Posterior cingulate gyrus (tissue), 11 donors: ENCODE measurements at regions not wholly inside any gene's neighbourhood (a gene's known extent, or its start where the extent isn't known, plus 50 kb on each side); places are given as distances from the start of the nearest gene placed in this dataset.
A peak's percentile ranks its signal among the peaks of the same experiment; 100 is the strongest.

ENCODE experiments used
- DNase-seq, 10 donors: peaks; one replicate each; pipeline versions ENCODE4 v3.0.0 to v3.0.0-alpha.2; 2020 to 2021; ENCODE audit warnings: mixed read lengths in 3 of 10
- intact Hi-C: fragments of 100-400 bp; cut with DNase I; formaldehyde crosslinking; loops from one replicate; pipeline ENCODE4 v1.15.1; 2023

DNA sequence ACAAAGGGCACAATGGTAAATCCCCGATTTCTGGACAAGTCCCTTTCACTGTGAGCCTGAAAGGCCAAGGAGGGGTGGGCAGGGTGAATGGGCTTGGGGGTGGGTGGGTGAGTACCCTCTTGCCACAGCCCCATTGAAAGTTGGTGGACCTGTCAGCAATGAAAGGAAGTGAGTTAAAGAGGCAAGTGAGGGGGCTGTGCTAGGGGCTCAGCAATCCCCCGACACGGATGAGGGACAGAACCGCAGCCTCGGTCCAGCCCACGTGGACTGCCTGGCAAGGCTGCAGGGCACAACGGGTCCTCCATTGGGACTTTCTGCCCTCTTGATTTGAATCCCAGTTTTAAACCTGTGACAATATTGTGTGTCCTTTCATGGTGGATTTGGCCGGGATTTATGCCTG, 255.3 kb downstream of the FOXD2 start:
- intact Hi-C loops, result no loop called here
- DNase-seq, result no peak

DNA sequence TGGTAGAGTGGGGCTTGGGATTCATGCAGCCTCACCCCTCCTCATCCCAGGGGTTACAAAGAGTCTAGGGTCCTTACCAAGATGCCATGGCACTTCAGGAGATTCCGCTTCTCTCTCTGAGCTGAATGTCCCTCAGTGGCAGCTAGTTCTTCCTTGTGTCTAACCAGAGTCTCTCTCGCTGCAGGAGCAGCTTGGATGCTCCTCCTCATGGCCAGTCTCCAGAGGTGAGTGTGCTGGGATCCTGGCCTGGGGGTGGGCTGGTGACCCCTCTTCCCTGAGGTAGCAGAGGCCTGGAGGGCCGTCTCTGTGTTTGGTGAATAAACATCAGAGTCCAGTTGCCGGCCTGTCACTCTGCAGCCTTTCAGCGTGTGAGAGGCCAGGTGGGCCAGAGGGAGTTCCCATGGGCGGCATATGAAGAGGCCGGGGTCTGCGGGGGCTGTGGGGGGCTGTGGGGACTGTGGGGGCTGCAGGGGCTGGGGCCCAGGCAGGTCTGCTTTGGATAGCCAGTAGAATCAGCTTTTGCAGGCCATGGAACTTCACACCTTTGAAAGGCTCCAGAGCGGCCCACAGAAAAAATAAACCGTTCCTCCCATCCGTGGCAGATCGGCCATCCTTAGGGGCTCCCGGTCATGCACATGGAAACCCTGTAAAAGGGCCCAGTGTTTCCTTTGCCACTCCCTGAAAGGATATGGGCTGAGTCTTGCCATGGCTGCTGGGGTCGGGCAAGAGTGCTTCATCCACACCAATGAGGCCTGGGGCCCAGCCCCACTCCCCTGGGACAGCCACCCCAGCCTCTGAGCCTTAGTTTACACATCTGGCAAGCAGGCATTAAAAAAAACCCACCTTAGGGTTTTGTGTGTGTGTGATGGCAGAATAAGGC, 256.4 kb downstream of the FOXD2 start:
- intact Hi-C loops, result no loop called here
- no peak for DNase-seq

GRCh38 chr1:47696404-47696736, 258.5 kb downstream of the FOXD2 start:
- intact Hi-C loops, result no loop called here
- no peak for DNase-seq

DNA sequence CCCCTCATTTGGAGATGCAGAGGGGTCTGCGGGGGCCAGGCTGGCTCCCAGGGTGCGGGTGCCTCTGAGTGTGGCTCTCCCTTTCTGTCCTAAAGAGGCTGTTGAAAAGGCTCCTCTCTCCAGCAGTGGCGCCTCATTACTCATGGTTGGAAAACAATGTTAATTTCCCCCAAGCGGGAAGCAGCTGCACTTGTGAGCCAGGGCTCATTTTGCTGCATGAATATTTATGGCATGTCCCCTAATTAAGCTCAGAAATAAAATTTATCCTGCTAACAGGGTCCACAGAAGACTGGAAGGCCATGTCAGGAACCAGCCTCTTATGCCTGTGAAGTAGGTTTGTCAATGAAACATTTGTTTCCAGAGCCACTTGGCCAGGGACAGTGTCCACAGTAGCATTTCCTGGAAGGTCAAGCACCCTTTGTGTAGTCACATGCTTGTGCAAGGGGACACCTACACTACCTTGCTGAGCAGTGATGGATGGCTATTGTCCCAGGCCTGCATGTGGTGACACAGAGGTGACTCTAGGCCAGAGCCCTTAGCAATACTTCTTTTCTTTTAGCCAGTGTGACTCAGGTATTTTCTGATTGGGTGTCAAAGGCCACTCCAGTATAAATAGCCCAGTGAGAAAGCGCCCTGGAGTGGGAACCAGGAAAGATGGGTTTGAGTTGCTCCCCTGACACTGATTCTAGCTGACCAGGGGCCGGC, 259.0 kb downstream of the FOXD2 start:
- intact Hi-C loops, result no loop called here
- DNase-seq, result no peak

- intact Hi-C loops, result no loop called here
- DNase-seq, result no peak
Measured at GRCh38 chr1:47697616-47698335, 259.9 kb downstream of the FOXD2 start.

GRCh38 chr1:47699492-47700235, 261.8 kb downstream of the FOXD2 start:
- DNase-seq, result no peak
- intact Hi-C loops, result no loop called here

DNA sequence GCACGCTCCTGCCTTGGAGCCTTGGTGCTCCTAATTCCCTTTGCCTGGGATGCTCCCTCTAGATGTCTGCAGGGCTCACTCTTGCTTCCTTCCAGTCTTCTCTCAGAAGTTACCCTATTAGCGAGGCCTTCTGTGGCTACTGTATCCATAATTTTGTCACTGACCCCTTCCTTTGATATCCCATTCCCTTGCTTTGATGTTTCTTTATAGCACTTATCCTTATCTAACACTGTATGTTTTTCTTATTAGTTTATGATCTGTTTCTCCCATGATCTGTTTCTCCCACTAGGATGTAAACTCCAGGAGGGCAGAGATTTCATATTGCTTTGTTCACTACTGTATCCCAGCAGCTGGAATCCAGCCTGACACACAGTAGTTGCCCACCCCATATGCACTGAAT, 263.4 kb downstream of the FOXD2 start:
- DNase-seq, result no peak
- intact Hi-C loops, result no loop called here

DNA sequence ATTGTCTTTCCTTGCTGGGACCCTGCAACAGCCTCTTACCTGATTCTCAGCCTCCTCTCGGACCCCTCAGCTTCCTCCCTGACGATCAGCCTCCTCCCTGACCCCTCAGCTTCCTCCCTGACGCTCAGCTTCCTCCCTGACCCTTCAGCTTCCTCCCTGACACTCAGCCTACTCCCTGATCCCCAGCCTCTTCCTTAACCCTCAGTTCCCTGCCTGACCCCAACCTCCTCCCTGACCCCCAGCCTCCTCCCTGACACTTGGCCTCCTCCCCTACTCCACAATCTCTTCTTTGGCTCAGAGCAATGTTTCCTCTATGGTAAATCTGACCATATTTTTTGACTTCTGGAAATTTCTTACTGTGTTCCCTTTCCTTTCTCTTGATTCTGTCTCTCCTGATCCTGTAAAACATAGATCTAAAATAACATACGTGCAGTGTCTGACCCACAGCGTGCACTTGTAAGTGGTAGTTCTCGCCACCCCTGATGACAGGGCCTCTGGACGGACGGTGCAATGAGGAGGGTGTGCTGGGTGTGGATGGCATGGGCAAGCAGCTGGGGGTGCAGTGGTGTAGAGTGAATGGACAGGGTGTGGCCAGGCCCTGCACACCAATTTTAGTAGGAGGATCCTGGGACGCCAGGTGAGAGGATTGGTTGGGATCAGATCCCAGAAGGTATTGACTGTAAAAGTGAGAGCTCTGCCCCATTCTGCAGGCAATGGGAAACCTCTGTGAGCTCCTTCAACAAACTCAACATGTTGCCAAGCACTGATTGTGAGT, 264.1 kb downstream of the FOXD2 start:
- intact Hi-C loops, result no loop called here
- no peak for DNase-seq

DNA sequence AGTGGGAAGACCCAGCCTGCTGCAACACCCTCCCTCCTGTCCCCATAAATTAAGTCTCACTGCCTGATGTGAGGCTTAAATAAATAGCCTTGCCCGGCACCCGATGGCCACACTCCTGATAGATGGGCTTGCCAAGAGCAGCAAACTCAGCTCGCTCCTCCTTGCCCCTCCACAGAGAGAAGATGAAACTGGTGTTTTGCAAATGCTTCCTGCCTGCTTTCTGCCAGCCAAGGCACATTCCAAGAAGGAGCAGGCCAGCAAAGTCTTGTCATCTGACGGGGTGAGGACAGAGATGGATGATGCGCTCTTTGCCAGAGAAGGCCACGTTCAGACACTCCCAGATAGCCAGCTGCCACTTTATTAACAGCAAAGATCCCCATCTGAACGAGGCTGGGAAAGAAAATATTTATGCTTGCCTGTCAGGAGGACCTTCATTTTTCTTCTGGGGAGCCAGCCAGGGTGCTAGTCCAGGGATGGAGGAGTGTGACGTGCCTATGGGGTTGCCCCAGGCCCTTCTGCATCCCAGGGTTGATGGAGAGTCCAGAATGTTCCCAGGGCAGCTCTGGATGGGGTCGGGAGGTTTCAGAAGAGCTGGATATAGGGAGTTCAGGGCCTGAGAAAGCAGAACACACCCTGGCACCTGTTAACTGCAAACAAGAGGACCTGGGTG, 265.4 kb downstream of the FOXD2 start:
- intact Hi-C loops, result no loop called here
- no peak for DNase-seq

- intact Hi-C loops, result no loop called here
Measured at GRCh38 chr1:47703981-47704596, 266.2 kb downstream of the FOXD2 start.

DNA sequence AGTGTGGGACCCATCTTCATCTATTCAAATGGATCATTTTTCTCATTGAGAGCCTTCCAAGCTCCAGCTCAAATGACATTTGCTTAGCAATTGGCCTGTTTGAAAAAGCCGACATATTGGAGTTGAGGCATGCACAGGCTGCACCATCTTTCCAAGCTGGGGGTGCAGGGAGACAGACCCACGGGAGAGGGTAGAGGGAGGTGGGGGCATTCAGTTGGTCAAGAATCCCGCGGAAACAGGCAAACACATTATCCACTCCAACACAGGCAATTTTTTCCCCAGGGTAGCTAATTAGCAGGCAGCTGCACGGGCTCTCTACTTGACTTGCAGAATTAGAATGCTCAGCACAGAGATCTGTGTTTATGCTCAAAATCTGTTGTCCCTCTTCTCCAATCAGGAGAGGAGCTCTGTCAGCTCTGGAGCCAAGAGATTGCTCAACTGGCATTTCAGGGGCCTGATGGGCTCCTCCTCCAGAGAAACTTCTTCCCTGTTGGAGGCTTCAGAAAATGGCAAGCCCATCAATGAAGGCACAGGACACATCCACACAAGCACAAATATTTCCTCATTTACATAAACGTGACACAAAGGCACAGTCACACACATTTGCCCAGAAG, 267.8 kb downstream of the FOXD2 start:
- no peak for DNase-seq
- intact Hi-C loops, result no loop called here

More at GRCh38 chr1:47703981-47704596, 266.2 kb downstream of the FOXD2 start:
- DNase-seq, result no peak

DNA sequence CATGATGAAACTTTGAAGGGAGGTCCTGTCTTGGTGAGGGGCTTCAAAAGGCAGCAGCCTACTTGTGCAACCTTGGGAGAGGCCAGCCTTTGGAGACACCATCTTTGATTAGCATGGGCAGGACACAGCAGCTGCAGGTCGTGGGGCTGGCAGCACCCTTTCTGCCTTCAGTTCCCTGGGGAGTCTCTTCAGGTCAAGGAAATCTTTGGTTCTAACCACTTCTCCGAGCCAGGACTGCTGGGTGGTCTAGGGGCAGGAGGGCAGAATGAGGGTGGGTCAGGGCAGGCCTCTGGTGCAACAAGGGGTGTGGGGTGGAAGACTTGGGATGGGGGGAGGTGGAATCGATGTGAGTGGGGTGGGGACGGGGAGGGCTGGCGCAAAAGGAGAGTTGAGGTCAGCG, 269.7 kb downstream of the FOXD2 start:
- intact Hi-C loops, result no loop called here

GRCh38 chr1:47708019-47708535, 270.2 kb downstream of the FOXD2 start:
- intact Hi-C loops, result no loop called here
- DNase-seq, result no peak

More for the DNA sequence above, 269.7 kb downstream of the FOXD2 start:
- no peak for DNase-seq

DNA sequence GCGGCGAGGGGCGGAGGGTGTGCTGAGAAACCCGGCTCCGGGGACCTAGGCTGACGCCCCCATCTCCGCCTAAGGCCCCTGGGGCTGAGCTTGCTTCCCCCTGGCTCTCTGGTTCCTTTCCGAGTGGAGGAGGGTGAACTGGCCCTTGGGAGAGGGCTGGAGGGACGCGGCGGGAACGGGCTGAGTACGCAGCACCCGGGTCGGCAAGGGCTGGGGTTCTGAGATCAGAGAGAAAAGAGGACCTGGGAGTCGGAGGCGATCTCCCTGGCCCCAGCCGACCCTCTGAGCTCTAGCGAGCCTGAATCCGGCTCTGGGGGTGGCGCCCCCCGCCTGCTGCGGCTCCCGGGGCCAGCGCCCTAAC, 270.8 kb downstream of the FOXD2 start:
- intact Hi-C loops, result no loop called here
- DNase-seq, result no peak

- peak in 1 of 10 donors; percentile 86 for DNase-seq
- intact Hi-C loops, result no loop called here
Measured at GRCh38 chr1:47709019-47709871, 271.4 kb downstream of the FOXD2 start.

DNA sequence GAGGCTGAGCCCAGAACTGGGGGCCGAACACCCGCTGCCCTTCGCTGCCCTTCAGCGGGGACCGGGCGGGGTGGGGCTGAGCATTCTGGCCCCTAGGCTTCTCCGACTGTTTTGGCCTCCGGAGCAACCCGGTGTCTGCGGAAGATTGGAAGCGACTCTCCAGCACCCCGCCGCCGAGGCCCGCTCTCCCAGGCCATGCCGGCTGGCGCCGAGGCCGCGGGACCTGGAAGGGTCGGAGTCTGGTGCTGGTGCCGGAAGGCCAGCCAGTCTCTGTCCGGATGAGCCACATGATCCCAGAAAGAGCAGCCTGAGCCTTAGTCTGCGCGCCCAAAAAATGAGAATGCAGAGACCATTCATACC, 272.0 kb downstream of the FOXD2 start:
- peak in 1 of 10 donors; percentile 71 for DNase-seq
- intact Hi-C loops, result loop anchor here (1.0 to 5.0 kb wide), 4 partner anchors 183 to 533 kb away; no protein-coding TSS in a partner anchor
